Epithelial cell of prostate (primary cell): ENCODE measurements at regions not wholly inside any gene's neighbourhood (a gene's known extent, or its start where the extent isn't known, plus 50 kb on each side); places are given as distances from the start of the nearest gene placed in this dataset.

Source experiments
- DNase-seq: peaks from one replicate; pipeline ENCODE4 v3.0.0-alpha.2; 2011; ENCODE audit warnings: low read depth, low spot score
- H3K27ac ChIP-seq: fragments of 450-650 bp; 2 replicates; pipeline ENCODE4 v1.5.1; 2017; ENCODE audit warnings: mild to moderate bottlenecking

- DNase-seq = no peak
- no peak overlapping the region for H3K27ac ChIP-seq
These were observed 322.3 kb downstream of the GBE1 start for GRCh38 chr3:81439108-81439507.

GRCh38 chr3:81437683-81438082 is 323.8 kb downstream of the GBE1 start:
- DNase-seq = no peak
- no peak overlapping the region for H3K27ac ChIP-seq

GRCh38 chr3:81436182-81436581 is 325.3 kb downstream of the GBE1 start:
- H3K27ac ChIP-seq = no peak overlapping the region
- no peak for DNase-seq

- DNase-seq = no peak
- H3K27ac ChIP-seq = no peak overlapping the region
These were observed 326.4 kb downstream of the GBE1 start for GRCh38 chr3:81435050-81435449.

DNA sequence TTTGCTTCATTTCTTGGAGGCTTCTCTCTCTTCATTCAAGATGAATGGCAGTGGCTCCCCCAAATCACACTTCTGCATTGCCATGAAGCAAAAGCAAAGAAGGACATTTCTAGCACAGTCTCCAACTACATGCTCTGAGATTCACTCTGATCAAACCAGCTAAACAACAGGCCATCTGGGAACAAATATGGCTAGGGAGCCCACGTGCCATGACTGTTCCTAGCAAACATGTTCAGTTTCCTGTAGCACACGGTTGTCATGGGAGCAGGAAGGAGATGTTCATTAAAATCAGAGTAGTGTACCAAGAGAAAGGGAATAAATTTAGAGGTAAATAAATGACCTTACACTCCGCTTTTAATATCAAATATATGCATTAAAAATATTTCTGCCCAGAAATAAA is 327.3 kb downstream of the GBE1 start:
- H3K27ac ChIP-seq = no peak overlapping the region
- no peak for DNase-seq

- no peak for DNase-seq
- H3K27ac ChIP-seq = no peak overlapping the region
These were observed 327.8 kb downstream of the GBE1 start for GRCh38 chr3:81433675-81434074.

DNA sequence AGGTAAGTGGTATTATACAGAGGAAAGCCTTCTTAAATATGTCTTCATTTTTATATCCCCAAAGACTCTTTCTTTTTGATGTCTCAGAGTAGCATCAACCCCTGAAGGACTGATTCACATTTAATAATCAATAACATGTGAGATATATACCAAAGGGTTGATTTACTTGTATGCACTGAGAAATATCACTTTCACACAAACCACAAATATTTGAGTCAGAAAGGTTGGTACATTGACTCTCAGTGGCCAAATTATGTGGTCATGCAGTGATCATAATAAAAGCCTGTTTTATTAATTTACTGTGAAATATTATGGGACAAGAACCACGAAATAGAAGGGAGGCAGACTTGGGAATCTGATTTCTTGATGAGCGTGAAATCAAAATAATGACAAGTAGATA is 329.0 kb downstream of the GBE1 start:
- DNase-seq = no peak
- no peak overlapping the region for H3K27ac ChIP-seq

GRCh38 chr3:81426826-81427577 is 334.4 kb downstream of the GBE1 start:
- no peak overlapping the region for H3K27ac ChIP-seq
- no peak for DNase-seq

DNA sequence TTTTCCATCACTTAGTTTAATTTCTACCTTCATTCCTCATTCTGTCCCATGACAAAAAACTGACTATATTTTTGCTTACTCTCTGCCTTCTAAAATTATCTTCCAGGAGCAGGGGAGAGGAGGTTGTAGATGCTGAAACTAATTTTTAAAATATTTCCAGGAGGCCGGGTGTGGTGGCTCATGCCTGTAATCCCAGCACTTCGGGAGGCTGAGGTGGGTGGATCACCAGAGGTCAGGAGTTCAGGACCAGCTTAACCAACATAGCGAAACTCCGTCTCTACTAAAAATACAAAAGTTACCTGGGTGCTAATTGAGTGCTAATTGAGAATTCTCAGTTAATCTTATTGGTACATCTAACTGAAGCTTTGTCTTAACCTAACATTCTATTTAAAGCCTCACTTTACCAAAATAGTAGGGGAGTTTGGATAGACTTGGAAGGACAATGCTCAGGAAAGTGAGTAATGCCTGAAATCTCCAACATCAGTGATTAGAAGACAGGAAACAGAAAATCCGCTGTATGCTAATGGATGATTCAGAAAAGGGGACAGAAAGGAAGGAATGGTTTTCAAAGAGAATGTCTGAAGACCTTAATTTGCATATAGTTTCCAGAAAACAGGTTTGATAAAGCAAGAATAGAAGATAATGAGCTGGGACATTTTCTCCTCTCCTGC is 336.1 kb downstream of the GBE1 start:
- no peak for DNase-seq
- H3K27ac ChIP-seq = no peak overlapping the region

GRCh38 chr3:81419228-81419627 is 342.2 kb downstream of the GBE1 start:
- H3K27ac ChIP-seq = no peak overlapping the region
- no peak for DNase-seq

DNA sequence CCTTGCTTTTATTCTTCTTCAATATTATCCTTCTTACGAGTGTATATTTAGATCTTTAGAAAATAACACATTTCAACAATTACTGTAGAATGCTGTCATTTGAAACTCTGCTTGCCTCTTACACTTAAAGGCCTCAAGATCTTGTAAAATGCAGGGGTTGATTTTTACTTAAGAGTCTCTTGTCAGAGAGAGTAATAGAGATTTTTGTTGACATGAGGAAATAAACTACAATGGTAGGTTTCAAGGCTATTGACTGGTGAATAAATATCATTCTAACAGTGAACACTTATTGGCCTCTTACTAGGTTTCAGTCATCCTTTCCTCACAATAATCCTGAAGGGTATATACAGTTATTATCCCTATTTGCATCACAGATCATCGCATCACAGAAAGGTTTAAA is 344.6 kb downstream of the GBE1 start:
- no peak for DNase-seq
- H3K27ac ChIP-seq = no peak overlapping the region

GRCh38 chr3:81406318-81406717 is 355.1 kb downstream of the GBE1 start:
- H3K27ac ChIP-seq = no peak overlapping the region
- DNase-seq = no peak

GRCh38 chr3:81395739-81396513 is 365.5 kb downstream of the GBE1 start:
- no peak overlapping the region for H3K27ac ChIP-seq
- no peak for DNase-seq

DNA sequence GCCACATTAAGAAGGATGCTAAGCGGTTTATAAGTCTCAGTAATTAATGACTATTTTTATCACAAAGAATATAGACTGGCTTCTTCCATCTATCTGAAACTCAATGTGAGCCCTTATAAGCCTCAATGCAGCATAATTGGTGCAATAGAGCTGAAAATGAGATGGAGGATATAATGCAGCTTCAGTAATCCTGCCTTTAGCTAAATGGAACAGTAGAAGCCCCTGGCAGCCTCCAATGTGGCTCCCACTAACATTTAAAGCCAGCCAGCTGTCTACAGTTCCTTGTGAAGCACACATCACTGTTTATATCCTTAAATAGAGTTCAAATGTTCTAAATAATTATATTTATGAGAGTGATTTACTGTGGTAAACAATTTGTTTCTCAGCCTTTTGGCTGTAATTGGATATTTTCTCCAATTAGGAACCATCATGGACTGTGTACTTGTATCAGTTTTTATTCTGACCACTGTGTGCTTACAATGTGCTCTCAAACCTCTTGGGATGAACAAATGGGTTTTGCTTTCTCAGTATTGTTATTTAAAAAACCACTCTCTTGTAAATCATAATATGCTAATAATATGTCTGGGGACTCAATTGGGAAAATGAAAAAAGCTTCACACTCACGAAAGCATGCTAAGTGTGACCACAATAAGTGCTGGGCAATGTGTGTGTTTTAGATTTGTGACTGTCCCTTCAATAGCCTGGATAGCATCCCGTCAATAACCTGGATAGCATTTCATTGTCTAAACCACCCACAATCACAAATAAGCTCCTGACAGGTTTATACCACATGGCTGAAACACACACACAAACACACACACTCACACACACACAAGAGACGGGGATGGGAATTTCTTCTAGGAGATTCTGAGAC is 366.6 kb downstream of the GBE1 start:
- H3K27ac ChIP-seq = no peak overlapping the region

DNA sequence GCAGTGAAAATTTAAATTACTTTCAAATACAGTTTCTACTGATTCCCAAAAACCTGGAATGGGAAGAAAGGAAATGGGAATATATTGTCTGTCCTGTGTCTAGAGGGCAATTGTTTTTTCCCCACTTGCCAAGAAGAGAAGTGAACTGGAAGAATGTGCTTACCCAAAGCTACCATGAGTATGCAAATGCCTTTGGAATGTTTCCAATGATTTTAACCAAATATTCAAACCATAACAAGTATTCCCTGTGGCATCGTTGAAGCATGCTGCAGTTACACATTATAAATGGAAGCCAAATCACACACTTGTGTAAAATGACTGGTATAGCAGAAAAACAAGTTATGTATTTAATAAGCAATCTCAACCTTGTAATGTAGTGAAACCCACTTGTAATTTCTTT is 368.2 kb downstream of the GBE1 start:
- no peak overlapping the region for H3K27ac ChIP-seq
- DNase-seq = no peak

More for the DNA sequence above, 366.6 kb downstream of the GBE1 start:
- no peak for DNase-seq

- no peak for DNase-seq
- H3K27ac ChIP-seq = no peak overlapping the region
These were observed 370.6 kb downstream of the GBE1 start for GRCh38 chr3:81390796-81391195.

GRCh38 chr3:81388191-81388590 is 373.3 kb downstream of the GBE1 start:
- no peak for DNase-seq
- H3K27ac ChIP-seq = no peak overlapping the region

DNA sequence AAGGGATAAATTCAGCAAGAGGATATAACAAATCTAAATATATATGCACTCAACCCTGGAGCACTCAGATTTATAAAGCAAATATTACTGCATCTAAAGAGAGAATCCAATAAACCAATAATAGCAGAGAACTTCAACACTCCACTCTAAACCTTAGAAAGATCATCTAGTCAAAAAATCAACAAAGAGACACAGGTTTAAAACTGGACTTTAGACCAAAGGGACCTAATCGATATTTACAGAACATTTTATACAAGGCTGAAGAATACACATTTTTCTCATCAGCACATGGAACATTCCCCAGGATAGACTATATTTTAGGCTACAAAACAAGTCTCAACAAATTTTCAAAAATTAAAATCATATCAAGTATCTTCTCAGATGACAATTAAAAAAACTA is 379.0 kb downstream of the GBE1 start:
- DNase-seq = no peak
- H3K27ac ChIP-seq = no peak overlapping the region

DNA sequence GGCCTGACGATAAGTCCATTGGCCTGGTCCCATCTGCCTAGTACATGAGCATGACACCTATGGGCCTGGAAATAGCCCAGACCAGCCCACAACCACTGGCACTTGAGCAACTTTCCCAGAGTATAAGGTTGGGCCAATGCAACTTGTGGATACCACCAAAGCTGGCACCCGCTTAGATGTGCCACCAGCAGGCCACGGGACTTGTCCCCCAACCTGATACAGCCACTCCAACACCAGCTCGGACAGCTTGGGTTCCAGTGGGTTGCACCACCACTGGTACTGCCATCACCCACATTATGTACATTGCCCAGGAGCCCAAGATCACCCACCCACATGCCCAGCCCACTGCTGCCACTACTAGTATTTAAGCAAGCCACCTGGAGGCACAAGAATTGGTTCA is 381.2 kb downstream of the GBE1 start:
- DNase-seq = no peak
- no peak overlapping the region for H3K27ac ChIP-seq

DNA sequence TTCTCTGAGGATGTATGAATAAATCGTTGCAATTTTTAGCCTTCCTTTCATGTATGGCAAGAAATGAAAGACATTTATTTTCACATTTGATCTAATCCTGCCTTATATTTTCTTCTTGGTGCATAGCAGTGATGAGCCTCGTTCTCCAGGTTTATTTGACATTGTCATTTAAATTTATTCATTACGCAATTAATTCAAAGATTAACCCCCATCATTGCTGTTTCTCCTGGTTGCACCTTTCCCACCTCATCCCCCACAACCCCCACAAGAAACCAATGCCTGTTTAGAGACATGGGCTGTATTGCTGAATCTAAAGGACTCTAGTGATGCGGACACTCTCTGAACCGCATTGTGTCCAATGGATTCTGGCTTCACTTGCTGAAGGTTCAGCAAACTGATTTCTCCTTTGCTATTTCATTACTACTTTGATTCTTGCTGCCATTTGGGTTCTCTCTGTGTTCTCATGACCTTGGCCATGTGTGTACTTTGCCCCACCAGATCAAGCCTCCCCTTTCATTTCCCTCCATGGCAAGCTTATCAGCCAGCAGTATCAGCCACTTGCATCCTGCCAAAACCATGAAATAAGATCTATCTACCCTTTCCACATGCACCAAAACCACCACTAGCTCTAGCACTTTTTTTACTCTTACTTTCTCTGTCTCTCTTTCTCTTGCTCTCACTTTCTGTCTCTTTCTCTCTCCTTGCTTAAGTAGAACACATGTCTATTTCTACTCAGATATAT is 382.7 kb downstream of the GBE1 start:
- H3K27ac ChIP-seq = no peak overlapping the region
- DNase-seq = no peak
